WTC11 (cell line): ENCODE measurements at regions not wholly inside any gene's neighbourhood (a gene's known extent, or its start where the extent isn't known, plus 50 kb on each side); places are given as distances from the start of the nearest gene placed in this dataset.

Experiments
- ATAC-seq: fragments of 200-7000 bp; cut with Tn5 transposase; 2 replicates; pipeline ENCODE4 v1.10.0; 2021; ENCODE audit warnings: mild to moderate bottlenecking, moderate library complexity
- CTCF ChIA-PET: fragments of 300-600 bp; sonication (Branson Sonifier 250); formaldehyde crosslinking; loops from one replicate; lab custom pipeline; 2021; ENCODE audit warnings: antibody characterized with exemption; lab: Charles Lee
- POLR2A ChIA-PET: fragments of 350-600 bp; sonication (Branson Sonifier 250); formaldehyde crosslinking; loops from one replicate; lab custom pipeline; 2021; ENCODE audit warnings: antibody characterized with exemption; lab: Charles Lee
- DNase-seq: peaks from one replicate; pipeline ENCODE4 v3.0.0; 2021; ENCODE audit warnings: low spot score
- H3K27ac Mint-ChIP-seq: 2 replicates; pipeline ENCODE4 v1.8.0; 2021; ENCODE audit warnings: mixed read lengths
- H3K27me3 Mint-ChIP-seq: 2 replicates; pipeline ENCODE4 v1.8.0; 2021; ENCODE audit warnings: low read depth, mild to moderate bottlenecking, moderate library complexity, mixed read lengths
- H3K36me3 Mint-ChIP-seq: 2 replicates; pipeline ENCODE4 v1.8.0; 2021; ENCODE audit warnings: mixed read lengths
- H3K4me1 Mint-ChIP-seq: 2 replicates; pipeline ENCODE4 v1.8.0; 2022; ENCODE audit warnings: mixed read lengths
- H3K4me3 Mint-ChIP-seq: 2 replicates; pipeline ENCODE4 v1.8.0; 2021; ENCODE audit warnings: mild to moderate bottlenecking, moderate library complexity, mixed read lengths
- H3K9me3 Mint-ChIP-seq: 2 replicates; pipeline ENCODE4 v1.8.0; 2021; ENCODE audit warnings: mixed read lengths
- AFF4 ChIP-seq: sonication (generic); formaldehyde crosslinking; IDR thresholded peaks from 2 replicates; pipeline ENCODE4 v1.8.1; 2023; ENCODE audit warnings: mild to moderate bottlenecking, missing genetic modification reagents, borderline replicate concordance
- AR ChIP-seq: fragments of 250-450 bp; sonication (Bioruptor Pico); IDR thresholded peaks from 2 replicates; pipeline ENCODE4 v1.9.0; 2021; ENCODE audit warnings: mild to moderate bottlenecking
- CBFB ChIP-seq: sonication (generic); formaldehyde crosslinking; IDR thresholded peaks from 2 replicates; pipeline ENCODE4 v1.8.1; 2022; ENCODE audit warnings: mild to moderate bottlenecking, low read depth, missing genetic modification reagents
- FOXJ3 ChIP-seq: sonication (generic); formaldehyde crosslinking; IDR thresholded peaks from 2 replicates; pipeline ENCODE4 v1.9.0; 2021; ENCODE audit warnings: missing genetic modification reagents, mild to moderate bottlenecking, borderline replicate concordance
- NFE2L1 ChIP-seq: sonication (generic); formaldehyde crosslinking; IDR thresholded peaks from 2 replicates; pipeline ENCODE4 v1.8.1; 2023; ENCODE audit warnings: missing genetic modification reagents
- NR1H2 ChIP-seq: sonication (generic); formaldehyde crosslinking; IDR thresholded peaks from 2 replicates; pipeline ENCODE4 v1.9.0; 2021; ENCODE audit warnings: mild to moderate bottlenecking, moderate library complexity, missing genetic modification reagents
- RELA ChIP-seq: sonication (generic); formaldehyde crosslinking; IDR thresholded peaks from 2 replicates; pipeline ENCODE4 v1.8.1; 2022; ENCODE audit warnings: missing genetic modification reagents, mild to moderate bottlenecking, borderline replicate concordance
- RORB ChIP-seq: fragments of 250-450 bp; sonication (Bioruptor Pico); IDR thresholded peaks from 2 replicates; pipeline ENCODE4 v1.9.0; 2021; ENCODE audit warnings: mild to moderate bottlenecking
- SOX15 ChIP-seq: fragments of 250-450 bp; sonication (Bioruptor Pico); IDR thresholded peaks from 2 replicates; pipeline ENCODE4 v1.9.0; 2021; ENCODE audit warnings: mild to moderate bottlenecking
- ZNF138 ChIP-seq: sonication (generic); formaldehyde crosslinking; conservative IDR thresholded peaks from 2 replicates; pipeline ENCODE4 v1.8.1; 2022; ENCODE audit warnings: mild to moderate bottlenecking, moderate library complexity, missing genetic modification reagents
- ZNF263 ChIP-seq: sonication (generic); formaldehyde crosslinking; IDR thresholded peaks from 2 replicates; pipeline ENCODE4 v1.8.1; 2022; ENCODE audit warnings: low read depth, mild to moderate bottlenecking, moderate library complexity, missing genetic modification reagents
- ZNF281 ChIP-seq: sonication (generic); formaldehyde crosslinking; IDR thresholded peaks from 2 replicates; pipeline ENCODE4 v1.8.0; 2023; ENCODE audit warnings: mild to moderate bottlenecking, missing genetic modification reagents
- ZNF532 ChIP-seq: fragments of 250-450 bp; sonication (Bioruptor Pico); IDR thresholded peaks from 2 replicates; pipeline ENCODE4 v1.9.0; 2021; ENCODE audit warnings: mild to moderate bottlenecking, borderline replicate concordance
- TF ChIP-seq, protein P1 (sequence below): sonication (generic); formaldehyde crosslinking; IDR thresholded peaks from 2 replicates; pipeline ENCODE4 v1.8.1; 2022; ENCODE audit warnings: mild to moderate bottlenecking, moderate library complexity, missing genetic modification reagents
- TF ChIP-seq, protein P2 (sequence below): sonication (generic); formaldehyde crosslinking; IDR thresholded peaks from 2 replicates; pipeline ENCODE4 v1.8.0; 2022; ENCODE audit warnings: missing genetic modification reagents
- TF ChIP-seq, protein P3 (sequence below): sonication (generic); formaldehyde crosslinking; conservative IDR thresholded peaks from 2 replicates; pipeline ENCODE4 v1.8.1; 2023; ENCODE audit warnings: mild to moderate bottlenecking, low read depth, missing genetic modification reagents, moderate library complexity

DNA sequence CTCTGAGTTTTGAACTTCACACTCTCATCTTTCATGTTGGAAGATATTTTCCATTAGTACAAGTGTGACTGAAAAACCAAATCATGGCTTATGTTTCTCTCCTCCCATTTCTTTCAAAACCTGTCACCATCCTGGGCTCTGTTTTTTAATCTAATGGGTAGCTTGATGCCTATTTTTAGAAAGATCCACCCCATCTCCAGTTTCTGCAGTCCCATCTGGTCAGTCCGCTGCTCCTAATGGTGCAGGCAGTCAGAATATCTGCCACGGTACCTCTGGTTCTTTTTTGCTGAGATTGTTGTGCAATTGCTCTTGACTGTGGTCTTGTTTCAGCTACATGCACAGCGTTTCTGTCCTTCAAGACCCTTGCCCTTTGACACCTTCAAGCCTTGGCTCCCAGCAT lies 240.9 kb upstream of the CADM2 start:
- H3K27ac Mint-ChIP-seq = no peak overlapping the region

More for the DNA sequence above, 240.9 kb upstream of the CADM2 start:
- H3K36me3 Mint-ChIP-seq = no peaks in the 10 kb centered on the region
- CTCF ChIA-PET = no interaction called here
- no peaks in the 10 kb centered on the region for H3K27me3 Mint-ChIP-seq
- H3K4me1 Mint-ChIP-seq = no peaks in the 10 kb centered on the region
- ATAC-seq (no peak), DNase-seq (no peak)
- peaks cover 19% of the 10 kb centered on the region for H3K9me3 Mint-ChIP-seq
- TF ChIP-seq RORB (no peak), CBFB (CRISPR knock-in tag) (no peak), FOXJ3 (CRISPR knock-in tag) (no peak), AFF4 (CRISPR knock-in tag) (no peak), ZNF263 (no peak), NR1H2 (CRISPR knock-in tag) (no peak), AR (CRISPR knock-in tag) (no peak), NFE2L1 (CRISPR knock-in tag) (no peak), ZNF532 (CRISPR knock-in tag) (no peak), ZNF281 (no peak), SOX15 (CRISPR knock-in tag) (no peak), ZNF138 (CRISPR knock-in tag) (no peak), RELA (CRISPR knock-in tag) (no peak)
- TF ChIP-seq, protein P1, sequence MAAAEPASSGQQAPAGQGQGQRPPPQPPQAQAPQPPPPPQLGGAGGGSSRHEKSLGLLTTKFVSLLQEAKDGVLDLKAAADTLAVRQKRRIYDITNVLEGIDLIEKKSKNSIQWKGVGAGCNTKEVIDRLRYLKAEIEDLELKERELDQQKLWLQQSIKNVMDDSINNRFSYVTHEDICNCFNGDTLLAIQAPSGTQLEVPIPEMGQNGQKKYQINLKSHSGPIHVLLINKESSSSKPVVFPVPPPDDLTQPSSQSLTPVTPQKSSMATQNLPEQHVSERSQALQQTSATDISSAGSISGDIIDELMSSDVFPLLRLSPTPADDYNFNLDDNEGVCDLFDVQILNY (CRISPR knock-in tag) = no peak
- TF ChIP-seq, protein P2, sequence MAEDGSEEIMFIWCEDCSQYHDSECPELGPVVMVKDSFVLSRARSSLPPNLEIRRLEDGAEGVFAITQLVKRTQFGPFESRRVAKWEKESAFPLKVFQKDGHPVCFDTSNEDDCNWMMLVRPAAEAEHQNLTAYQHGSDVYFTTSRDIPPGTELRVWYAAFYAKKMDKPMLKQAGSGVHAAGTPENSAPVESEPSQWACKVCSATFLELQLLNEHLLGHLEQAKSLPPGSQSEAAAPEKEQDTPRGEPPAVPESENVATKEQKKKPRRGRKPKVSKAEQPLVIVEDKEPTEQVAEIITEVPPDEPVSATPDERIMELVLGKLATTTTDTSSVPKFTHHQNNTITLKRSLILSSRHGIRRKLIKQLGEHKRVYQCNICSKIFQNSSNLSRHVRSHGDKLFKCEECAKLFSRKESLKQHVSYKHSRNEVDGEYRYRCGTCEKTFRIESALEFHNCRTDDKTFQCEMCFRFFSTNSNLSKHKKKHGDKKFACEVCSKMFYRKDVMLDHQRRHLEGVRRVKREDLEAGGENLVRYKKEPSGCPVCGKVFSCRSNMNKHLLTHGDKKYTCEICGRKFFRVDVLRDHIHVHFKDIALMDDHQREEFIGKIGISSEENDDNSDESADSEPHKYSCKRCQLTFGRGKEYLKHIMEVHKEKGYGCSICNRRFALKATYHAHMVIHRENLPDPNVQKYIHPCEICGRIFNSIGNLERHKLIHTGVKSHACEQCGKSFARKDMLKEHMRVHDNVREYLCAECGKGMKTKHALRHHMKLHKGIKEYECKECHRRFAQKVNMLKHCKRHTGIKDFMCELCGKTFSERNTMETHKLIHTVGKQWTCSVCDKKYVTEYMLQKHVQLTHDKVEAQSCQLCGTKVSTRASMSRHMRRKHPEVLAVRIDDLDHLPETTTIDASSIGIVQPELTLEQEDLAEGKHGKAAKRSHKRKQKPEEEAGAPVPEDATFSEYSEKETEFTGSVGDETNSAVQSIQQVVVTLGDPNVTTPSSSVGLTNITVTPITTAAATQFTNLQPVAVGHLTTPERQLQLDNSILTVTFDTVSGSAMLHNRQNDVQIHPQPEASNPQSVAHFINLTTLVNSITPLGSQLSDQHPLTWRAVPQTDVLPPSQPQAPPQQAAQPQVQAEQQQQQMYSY (CRISPR knock-in tag) = no peak
- TF ChIP-seq, protein P3, sequence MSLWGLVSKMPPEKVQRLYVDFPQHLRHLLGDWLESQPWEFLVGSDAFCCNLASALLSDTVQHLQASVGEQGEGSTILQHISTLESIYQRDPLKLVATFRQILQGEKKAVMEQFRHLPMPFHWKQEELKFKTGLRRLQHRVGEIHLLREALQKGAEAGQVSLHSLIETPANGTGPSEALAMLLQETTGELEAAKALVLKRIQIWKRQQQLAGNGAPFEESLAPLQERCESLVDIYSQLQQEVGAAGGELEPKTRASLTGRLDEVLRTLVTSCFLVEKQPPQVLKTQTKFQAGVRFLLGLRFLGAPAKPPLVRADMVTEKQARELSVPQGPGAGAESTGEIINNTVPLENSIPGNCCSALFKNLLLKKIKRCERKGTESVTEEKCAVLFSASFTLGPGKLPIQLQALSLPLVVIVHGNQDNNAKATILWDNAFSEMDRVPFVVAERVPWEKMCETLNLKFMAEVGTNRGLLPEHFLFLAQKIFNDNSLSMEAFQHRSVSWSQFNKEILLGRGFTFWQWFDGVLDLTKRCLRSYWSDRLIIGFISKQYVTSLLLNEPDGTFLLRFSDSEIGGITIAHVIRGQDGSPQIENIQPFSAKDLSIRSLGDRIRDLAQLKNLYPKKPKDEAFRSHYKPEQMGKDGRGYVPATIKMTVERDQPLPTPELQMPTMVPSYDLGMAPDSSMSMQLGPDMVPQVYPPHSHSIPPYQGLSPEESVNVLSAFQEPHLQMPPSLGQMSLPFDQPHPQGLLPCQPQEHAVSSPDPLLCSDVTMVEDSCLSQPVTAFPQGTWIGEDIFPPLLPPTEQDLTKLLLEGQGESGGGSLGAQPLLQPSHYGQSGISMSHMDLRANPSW (CRISPR knock-in tag) = no peak
- POLR2A ChIA-PET = no interaction called here
- H3K4me3 Mint-ChIP-seq = no peak overlapping the region
